A549 (cell line): ENCODE measurements at regions not wholly inside any gene's neighbourhood (a gene's known extent, or its start where the extent isn't known, plus 50 kb on each side); places are given as distances from the start of the nearest gene placed in this dataset.

Experiments
- ATAC-seq, 2 experiments: fragments of 200-7000 bp in 1 of 2; fragments of >200 bp in 1 of 2; cut with Nextera tagmentation in 1 of 2; cut with Tn5 transposase in 1 of 2; 3 replicates each; pipeline versions ENCODE4 v1.8.0 to v1.9.1; 2018 to 2020; ENCODE audit warnings: mild to moderate bottlenecking in 1 of 2, moderate library complexity in 1 of 2
- CTCF ChIA-PET: fragments of 300-600 bp; sonication (Branson Sonifier 250); formaldehyde crosslinking; extraction: SDS; loops from one replicate; lab custom pipeline; 2021; ENCODE audit warnings: antibody characterized with exemption, inconsistent platforms; lab: Yijun Ruan, JAX
- POLR2A ChIA-PET: fragments of 350-600 bp; formaldehyde crosslinking; extraction: SDS; loops from one replicate; lab custom pipeline; 2021; ENCODE audit warnings: antibody characterized with exemption, inconsistent platforms; lab: Yijun Ruan, JAX
- DNase-seq, 2 experiments: peaks; one replicate each; pipeline versions ENCODE4 v3.0.0 to v3.0.0-alpha.2; 2011 to 2016; ENCODE audit warnings: low read depth in 1 of 2, low spot score in 1 of 2
- FAIRE-seq: peaks from 2 replicates; lab custom pipeline; 2011; peaks lifted over from hg19 to GRCh38; lab: Jason Lieb, UNC
- H3K27ac ChIP-seq, 2 experiments: fragments of >200 bp; sonication (Bioruptor Twin); formaldehyde crosslinking; 3 replicates each; pipeline ENCODE4 v1.5.1; 2016 to 2017
- H3K4me1 ChIP-seq: fragments of >200 bp; sonication (Bioruptor Twin); formaldehyde crosslinking; 3 replicates; pipeline ENCODE4 v1.6.1; 2016
- H3K4me2 ChIP-seq: fragments of >200 bp; sonication (Bioruptor Twin); formaldehyde crosslinking; 3 replicates; pipeline ENCODE4 v1.6.1; 2016
- H3K4me3 ChIP-seq: fragments of >200 bp; sonication (Bioruptor Twin); formaldehyde crosslinking; 3 replicates; pipeline ENCODE4 v1.5.1; 2016
- H3K9me3 ChIP-seq: fragments of >200 bp; sonication (Bioruptor Twin); formaldehyde crosslinking; 3 replicates; pipeline ENCODE4 v1.6.1; 2016
- ATOH8 ChIP-seq: fragments of 250-450 bp; sonication (Bioruptor Pico); IDR thresholded peaks from 2 replicates; pipeline ENCODE4 v1.5.0; 2020; ENCODE audit warnings: low read depth, mild to moderate bottlenecking, moderate library complexity
- BCL3 ChIP-seq: fragments of >200 bp; sonication (Bioruptor Twin); formaldehyde crosslinking; IDR thresholded peaks from 3 replicates; pipeline ENCODE4 v1.6.1; 2016
- CBX2 ChIP-seq: fragments of 200-600 bp; sonication (generic); IDR thresholded peaks from 2 replicates; pipeline ENCODE4 v1.6.1; 2016; ENCODE audit warnings: low read depth, mild to moderate bottlenecking, borderline replicate concordance
- CEBPB ChIP-seq, 2 experiments: fragments of >200 bp in 1 of 2; sonication (Bioruptor Twin) in 1 of 2; formaldehyde crosslinking in 1 of 2; IDR thresholded peaks; 2 replicates each; pipeline ENCODE4 v1.6.1; 2012 to 2016
- CHD4 ChIP-seq: fragments of 200-600 bp; sonication (generic); IDR thresholded peaks from 2 replicates; pipeline ENCODE4 v1.6.1; 2016; ENCODE audit warnings: antibody characterized with exemption, mild to moderate bottlenecking, borderline replicate concordance
- EHF ChIP-seq: fragments of 250-450 bp; sonication (Bioruptor Pico); IDR thresholded peaks from 2 replicates; pipeline ENCODE4 v1.5.0; 2020; ENCODE audit warnings: mild to moderate bottlenecking
- EHMT2 ChIP-seq: fragments of 200-600 bp; sonication (generic); IDR thresholded peaks from 2 replicates; pipeline ENCODE4 v1.6.1; 2016; ENCODE audit warnings: antibody characterized with exemption, low read depth, mild to moderate bottlenecking, moderate library complexity
- ESRRA ChIP-seq: fragments of 150-350 bp; IDR thresholded peaks from 2 replicates; pipeline ENCODE4 v1.6.1; 2014; ENCODE audit warnings: mild to moderate bottlenecking, low read length, borderline replicate concordance
- FOSB ChIP-seq: fragments of 250-450 bp; sonication (Bioruptor Pico); IDR thresholded peaks from 2 replicates; pipeline ENCODE4 v1.5.0; 2020; ENCODE audit warnings: mild to moderate bottlenecking, moderate library complexity
- FOXS1 ChIP-seq: fragments of 250-450 bp; sonication (Bioruptor Pico); IDR thresholded peaks from 2 replicates; pipeline ENCODE4 v1.5.0; 2020; ENCODE audit warnings: mild to moderate bottlenecking, moderate library complexity
- HDAC2 ChIP-seq: fragments of 200-600 bp; sonication (generic); IDR thresholded peaks from 2 replicates; pipeline ENCODE4 v1.6.1; 2016
- HOXA7 ChIP-seq: fragments of 250-450 bp; sonication (Bioruptor Pico); IDR thresholded peaks from 2 replicates; pipeline ENCODE4 v1.5.0; 2020; ENCODE audit warnings: mild to moderate bottlenecking, moderate library complexity
- MAFK ChIP-seq: fragments of 450-650 bp; IDR thresholded peaks from 2 replicates; pipeline ENCODE4 v1.6.1; 2014; ENCODE audit not compliant: partially characterized antibody
- MYC ChIP-seq: IDR thresholded peaks from 2 replicates; pipeline ENCODE4 v1.6.1; 2012; ENCODE audit warnings: mild to moderate bottlenecking, inconsistent platforms, low read length, improper control_type of control experiment, borderline replicate concordance
- NPAS2 ChIP-seq: fragments of 250-450 bp; sonication (Bioruptor Pico); IDR thresholded peaks from 2 replicates; pipeline ENCODE4 v1.8.0; 2022; ENCODE audit warnings: mild to moderate bottlenecking, moderate library complexity, borderline replicate concordance
- NR3C1 ChIP-seq: fragments of >200 bp; sonication (Bioruptor Twin); formaldehyde crosslinking; IDR thresholded peaks from 3 replicates; pipeline ENCODE4 v1.6.1; 2017
- PHF8 ChIP-seq: fragments of 200-600 bp; sonication (generic); IDR thresholded peaks from 2 replicates; pipeline ENCODE4 v1.6.1; 2016; ENCODE audit warnings: low read depth, mild to moderate bottlenecking, antibody characterized with exemption, moderate library complexity, borderline replicate concordance
- POLR2A ChIP-seq: IDR thresholded peaks from 2 replicates; pipeline ENCODE4 v1.6.1; 2012; ENCODE audit warnings: mild to moderate bottlenecking, low read length
- POLR2AphosphoS2 ChIP-seq: conservative IDR thresholded peaks from 2 replicates; pipeline ENCODE4 v1.6.1; 2012; ENCODE audit warnings: low read length, improper control_type of control experiment, inconsistent platforms
- RARB ChIP-seq: fragments of 250-450 bp; sonication (Bioruptor Pico); IDR thresholded peaks from 2 replicates; pipeline ENCODE4 v1.8.0; 2021; ENCODE audit warnings: mild to moderate bottlenecking, moderate library complexity
- RNF2 ChIP-seq: fragments of 200-600 bp; sonication (generic); IDR thresholded peaks from 2 replicates; pipeline ENCODE4 v1.6.1; 2016; ENCODE audit warnings: low read depth, mild to moderate bottlenecking, antibody characterized with exemption, moderate library complexity, borderline replicate concordance
- USF2 ChIP-seq: fragments of 450-650 bp; IDR thresholded peaks from 2 replicates; pipeline ENCODE4 v1.6.1; 2014; ENCODE audit warnings: antibody characterized with exemption
- ZC3H11A ChIP-seq: fragments of 450-650 bp; IDR thresholded peaks from 2 replicates; pipeline ENCODE4 v1.6.1; 2014; ENCODE audit warnings: antibody characterized with exemption, mild to moderate bottlenecking
- ZNF302 ChIP-seq: fragments of 250-450 bp; sonication (Bioruptor Pico); IDR thresholded peaks from 2 replicates; pipeline ENCODE4 v1.9.0; 2021; ENCODE audit warnings: inconsistent platforms, mild to moderate bottlenecking, moderate library complexity
- ZSCAN20 ChIP-seq: fragments of 250-450 bp; sonication (Bioruptor Pico); IDR thresholded peaks from 2 replicates; pipeline ENCODE4 v1.8.0; 2022; ENCODE audit warnings: mild to moderate bottlenecking, moderate library complexity
- WGBS: methylation state at CpG from one replicate; pipeline ENCODE4 v1.1.6; 2017; ENCODE audit errors: missing lambda C conversion rate; 5-methylcytosine and 5-hydroxymethylcytosine counted together

GRCh38 chr20:39489986-39490560 lies 527.9 kb downstream of the DHX35 start:
- CTCF ChIA-PET = no interaction called here
- no peaks in the 10 kb centered on the region for H3K9me3 ChIP-seq
- H3K4me3 ChIP-seq = no peak overlapping the region
- 3% methylated on average over 2 of the region's 2 CpGs for WGBS
- POLR2A ChIA-PET = no interaction called here
- FAIRE-seq = no peak
- no peak for DNase-seq
- no peaks in the 10 kb centered on the region for H3K4me1 ChIP-seq
- no peak for ATAC-seq
- TF ChIP-seq CEBPB (IDR thresholded peaks at IDR 0.05) = no peak
- no peak for TF ChIP-seq ESRRA
- no peak for TF ChIP-seq ZSCAN20 (CRISPR knock-in tag)
- no peak overlapping the region for H3K27ac ChIP-seq
- no peak overlapping the region for H3K4me2 ChIP-seq

- Histone ChIP-seq H3K27ac (no peak overlapping the region), H3K4me2 (no peak overlapping the region), H3K4me1 (no peaks in the 10 kb centered on the region), H3K9me3 (no peaks in the 10 kb centered on the region), H3K4me3 (no peak overlapping the region)
- ATAC-seq = no peak
- CTCF ChIA-PET = interaction anchor here (1.0 kb wide), 1 partner anchor 11 kb away, joined by 3 read pairs; no protein-coding TSS in a partner anchor
- WGBS = 5% methylated on average over 2 of the region's 2 CpGs
- no peak for FAIRE-seq
- DNase-seq = no peak
- TF ChIP-seq NPAS2 (CRISPR knock-in tag) (no peak), ZNF302 (CRISPR knock-in tag) (no peak), HOXA7 (CRISPR knock-in tag) (no peak), CBX2 (no peak), FOXS1 (CRISPR knock-in tag) (no peak), USF2 (no peak), MYC (no peak), ZSCAN20 (CRISPR knock-in tag) (no peak)
- TF ChIP-seq, all 56 proteins: peak for 0
- POLR2A ChIA-PET = no interaction called here
Measured at GRCh38 chr20:39480276-39481043, 518.3 kb downstream of the DHX35 start.

- DNase-seq (no peak), ATAC-seq (no peak), FAIRE-seq (no peak)
- ChIA-PET POLR2A (no interaction called here), CTCF (interaction anchor here (0.6 kb wide), 1 partner anchor 483 kb away, joined by 5 read pairs; no protein-coding TSS in a partner anchor)
- Histone ChIP-seq H3K4me3 (no peak overlapping the region), H3K4me1 (no peaks in the 10 kb centered on the region), H3K27ac (no peak overlapping the region), H3K4me2 (no peak overlapping the region), H3K9me3 (no peaks in the 10 kb centered on the region)
- no peak for TF ChIP-seq ZC3H11A
- 4% methylated on average over 4 of the region's 4 CpGs for WGBS
Measured at GRCh38 chr20:39479196-39479810, 517.2 kb downstream of the DHX35 start.

- no peak for DNase-seq
- no peak for TF ChIP-seq PHF8
- no peak for TF ChIP-seq NR3C1
- no peak for TF ChIP-seq NPAS2 (CRISPR knock-in tag)
- TF ChIP-seq ATOH8 (CRISPR knock-in tag) = no peak
- TF ChIP-seq RARB = no peak
- TF ChIP-seq POLR2AphosphoS2 = no peak
- TF ChIP-seq CHD4 = no peak
- no peak for TF ChIP-seq BCL3
- TF ChIP-seq EHF (CRISPR knock-in tag) = no peak
- no peak for TF ChIP-seq HDAC2
- no peak for TF ChIP-seq ZNF302 (CRISPR knock-in tag)
- TF ChIP-seq MAFK = no peak
- no peak for TF ChIP-seq POLR2A
- TF ChIP-seq ZC3H11A = no peak
- no peak for TF ChIP-seq EHMT2
- no peak for TF ChIP-seq RNF2
- no peak for TF ChIP-seq FOSB (CRISPR knock-in tag)
- Histone ChIP-seq H3K27ac (no peak overlapping the region), H3K4me2 (no peak overlapping the region), H3K9me3 (no peaks in the 10 kb centered on the region), H3K4me3 (no peak overlapping the region), H3K4me1 (no peaks in the 10 kb centered on the region)
- ChIA-PET CTCF (no interaction called here), POLR2A (no interaction called here)
- ATAC-seq = no peak
- no peak for FAIRE-seq
- 15% methylated on average over 2 of the region's 2 CpGs for WGBS
Measured at GRCh38 chr20:39474879-39475278, 512.7 kb downstream of the DHX35 start.
